ENCODE measurements at regions not wholly inside any gene's neighbourhood (a gene's known extent, or its start where the extent isn't known, plus 50 kb on each side); places are given as distances from the start of the nearest gene placed in this dataset.

- no peak for TF ChIP-seq CTCF (conservative IDR thresholded peaks at IDR 0.05)
- TF ChIP-seq ZFX (IDR thresholded peaks at IDR 0.05), result no peak
These were observed 109.3 kb upstream of the BMAL1 start for GRCh38 chr11:13168271-13168670.
